ENCODE measurements at regions not wholly inside any gene's neighbourhood (a gene's known extent, or its start where the extent isn't known, plus 50 kb on each side); places are given as distances from the start of the nearest gene placed in this dataset.

DNA sequence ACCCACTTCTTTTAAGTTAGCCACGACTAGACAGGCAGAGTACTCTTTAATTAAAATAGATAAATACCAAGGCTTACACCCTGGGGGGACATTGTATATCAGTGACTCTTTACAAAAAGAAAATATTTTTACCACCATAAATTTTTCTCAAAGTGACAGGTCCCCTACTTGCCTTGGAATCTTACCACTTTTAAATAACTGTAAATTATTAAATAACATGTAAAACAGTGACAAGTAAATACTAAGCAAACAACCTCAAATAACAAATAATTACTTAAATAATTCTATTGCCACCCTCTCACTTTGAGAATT, 116.3 kb downstream of the OGFRL1 start:
- no peak for TF ChIP-seq CTCF (IDR thresholded peaks at IDR 0.05; ENCODE audit: low read length)
- TF ChIP-seq EZH2 (optimal IDR thresholded peaks at IDR 0.05; ENCODE audit: low read depth, low read length): no peak

All from MM.1S (cell line).